Uterus (tissue), 2 donors: ENCODE measurements at regions not wholly inside any gene's neighbourhood (a gene's known extent, or its start where the extent isn't known, plus 50 kb on each side); places are given as distances from the start of the nearest gene placed in this dataset.

Experiments used
- CTCF ChIP-seq, 4 experiments: fragments of 200-600 bp in 2 of 4; fragments of 450-650 bp in 2 of 4; sonication (generic) in 2 of 4; IDR thresholded peaks; one replicate each; pipeline ENCODE4 v1.5.1; 2016 to 2019; ENCODE audit warnings: antibody characterized with exemption in 4 of 4, mild to moderate bottlenecking in 2 of 4, moderate library complexity in 1 of 4
- POLR2A ChIP-seq, 2 donors: fragments of 450-650 bp; IDR thresholded peaks; one replicate each; pipeline ENCODE4 v1.6.1; 2016; ENCODE audit warnings: antibody characterized with exemption in 2 of 2, mild to moderate bottlenecking in 1 of 2, moderate library complexity in 1 of 2

GRCh38 chr11:19566583-19567379 lies 145.9 kb upstream of the NAV2 start:
- TF ChIP-seq CTCF (IDR thresholded peaks at IDR 0.05) = no peak
- TF ChIP-seq POLR2A (IDR thresholded peaks at IDR 0.05) = no peak
